Esophagus muscularis mucosa (tissue), 3 donors: ENCODE measurements at regions not wholly inside any gene's neighbourhood (a gene's known extent, or its start where the extent isn't known, plus 50 kb on each side); places are given as distances from the start of the nearest gene placed in this dataset.

Experiments used
- POLR2A ChIP-seq: fragments of 450-650 bp; IDR thresholded peaks from one replicate; pipeline ENCODE4 v1.6.1; 2017; ENCODE audit warnings: antibody characterized with exemption, moderate library complexity, mild to moderate bottlenecking, low read depth
- POLR2AphosphoS5 ChIP-seq, 2 donors: sonication (generic); formaldehyde crosslinking; IDR thresholded peaks; one replicate each; pipeline ENCODE4 v1.6.1; 2017; ENCODE audit warnings: antibody characterized with exemption in 2 of 2
- TF ChIP-seq, protein P1 (sequence below), 3 experiments: fragments of 200-600 bp in 2 of 3; fragments of 450-650 bp in 1 of 3; sonication (generic) in 2 of 3; IDR thresholded peaks; one replicate each; pipeline ENCODE4 v1.5.1; 2017 to 2019; ENCODE audit warnings: antibody characterized with exemption in 3 of 3, mild to moderate bottlenecking in 2 of 3, moderate library complexity in 1 of 3

DNA sequence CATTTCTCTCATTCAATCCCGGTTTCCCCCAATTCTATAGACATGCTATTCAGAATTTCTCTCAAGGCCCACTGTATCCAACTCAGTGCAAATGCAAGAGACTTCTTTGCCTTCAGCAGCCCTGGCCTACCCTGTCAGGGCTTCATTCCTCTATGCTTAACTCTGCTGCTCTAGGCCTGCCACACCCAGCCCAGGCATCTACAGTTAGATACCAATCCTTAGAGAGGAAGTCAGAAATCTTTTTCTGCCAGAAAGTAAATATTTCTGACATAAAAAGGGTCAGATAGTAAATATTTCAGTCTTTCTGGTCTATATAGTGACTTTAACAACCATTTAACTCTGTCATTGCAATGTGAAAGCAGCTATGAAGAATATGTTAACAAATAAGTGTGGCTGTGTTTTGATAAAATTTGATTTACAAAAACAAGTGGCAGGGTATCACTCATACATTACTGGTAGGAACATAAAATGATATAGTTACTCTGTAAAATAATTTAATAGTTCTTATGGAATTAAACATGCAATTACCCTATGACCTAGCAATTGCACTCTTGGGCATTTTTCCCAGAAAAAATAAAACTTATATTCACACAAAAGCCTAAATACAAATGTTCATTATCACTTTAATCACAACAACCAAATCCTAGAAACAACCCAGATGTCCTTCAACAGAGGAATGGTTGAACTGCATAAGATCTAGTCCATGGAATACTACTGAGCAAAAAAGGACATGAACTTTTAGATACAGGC lies 942.0 kb downstream of the SQOR start:
- TF ChIP-seq, protein P1, sequence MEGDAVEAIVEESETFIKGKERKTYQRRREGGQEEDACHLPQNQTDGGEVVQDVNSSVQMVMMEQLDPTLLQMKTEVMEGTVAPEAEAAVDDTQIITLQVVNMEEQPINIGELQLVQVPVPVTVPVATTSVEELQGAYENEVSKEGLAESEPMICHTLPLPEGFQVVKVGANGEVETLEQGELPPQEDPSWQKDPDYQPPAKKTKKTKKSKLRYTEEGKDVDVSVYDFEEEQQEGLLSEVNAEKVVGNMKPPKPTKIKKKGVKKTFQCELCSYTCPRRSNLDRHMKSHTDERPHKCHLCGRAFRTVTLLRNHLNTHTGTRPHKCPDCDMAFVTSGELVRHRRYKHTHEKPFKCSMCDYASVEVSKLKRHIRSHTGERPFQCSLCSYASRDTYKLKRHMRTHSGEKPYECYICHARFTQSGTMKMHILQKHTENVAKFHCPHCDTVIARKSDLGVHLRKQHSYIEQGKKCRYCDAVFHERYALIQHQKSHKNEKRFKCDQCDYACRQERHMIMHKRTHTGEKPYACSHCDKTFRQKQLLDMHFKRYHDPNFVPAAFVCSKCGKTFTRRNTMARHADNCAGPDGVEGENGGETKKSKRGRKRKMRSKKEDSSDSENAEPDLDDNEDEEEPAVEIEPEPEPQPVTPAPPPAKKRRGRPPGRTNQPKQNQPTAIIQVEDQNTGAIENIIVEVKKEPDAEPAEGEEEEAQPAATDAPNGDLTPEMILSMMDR (IDR thresholded peaks at IDR 0.05): no peak
- TF ChIP-seq POLR2A (no peak), POLR2AphosphoS5 (IDR thresholded peaks at IDR 0.05) (no peak)
